SH-SY5Y (cell line): ENCODE measurements at regions not wholly inside any gene's neighbourhood (a gene's known extent, or its start where the extent isn't known, plus 50 kb on each side); places are given as distances from the start of the nearest gene placed in this dataset.

Experiments
- GATA2 ChIP-seq: IDR thresholded peaks from 2 replicates; pipeline ENCODE4 v1.6.1; 2011; ENCODE audit warnings: mild to moderate bottlenecking, low read depth, low read length
- GATA3 ChIP-seq: IDR thresholded peaks from 2 replicates; pipeline ENCODE4 v1.6.1; 2011; ENCODE audit warnings: low read depth, mild to moderate bottlenecking, low read length, moderate library complexity

- TF ChIP-seq GATA2 (no peak), GATA3 (no peak)
Measured at GRCh38 chr2:133952420-133952819, 301.5 kb upstream of the MGAT5 start.
